Neural progenitor cell (in vitro differentiated cells): ENCODE measurements at regions not wholly inside any gene's neighbourhood (a gene's known extent, or its start where the extent isn't known, plus 50 kb on each side); places are given as distances from the start of the nearest gene placed in this dataset.

Experiments used
- CTCF ChIP-seq: fragments of 200-600 bp; sonication (generic); IDR thresholded peaks from 2 replicates; pipeline ENCODE4 v1.5.1; 2017; ENCODE audit warnings: antibody characterized with exemption, mild to moderate bottlenecking
- EZH2 ChIP-seq: fragments of 200-600 bp; sonication (generic); IDR thresholded peaks from 2 replicates; pipeline ENCODE4 v1.6.1; 2017; ENCODE audit warnings: antibody characterized with exemption, mild to moderate bottlenecking, moderate library complexity

DNA sequence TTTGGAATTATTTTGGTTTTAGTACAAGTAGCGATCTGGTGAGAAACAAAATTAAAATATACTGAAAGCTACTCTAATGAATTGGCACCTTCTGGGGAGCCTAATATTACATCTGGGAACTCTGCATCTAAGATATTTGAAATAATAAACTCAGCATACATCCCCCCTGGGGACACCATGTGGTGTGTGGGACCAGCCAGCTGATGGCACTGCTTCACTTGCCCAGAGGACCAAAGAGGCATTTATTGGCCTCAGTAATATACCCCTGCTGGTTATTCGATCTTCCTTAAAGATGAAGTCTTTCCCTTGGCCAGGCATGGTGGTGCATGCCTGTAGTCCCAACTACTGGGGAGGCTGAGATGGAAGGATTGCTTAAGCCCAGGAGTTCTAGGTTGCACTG, 195.1 kb upstream of the AUTS2 start:
- TF ChIP-seq EZH2 (no peak), CTCF (peak; percentile 46)
